BE2C (cell line): ENCODE measurements at regions not wholly inside any gene's neighbourhood (a gene's known extent, or its start where the extent isn't known, plus 50 kb on each side); places are given as distances from the start of the nearest gene placed in this dataset.

Experiments
- DNase-seq: peaks from one replicate; pipeline ENCODE4 v3.0.0-alpha.2; 2020
- H3K27me3 ChIP-seq: fragments of 250-450 bp; sonication (Bioruptor Pico); 2 replicates; pipeline ENCODE4 v1.5.1; 2020; ENCODE audit warnings: mild to moderate bottlenecking
- H3K36me3 ChIP-seq: fragments of 250-450 bp; sonication (Bioruptor Pico); 2 replicates; pipeline ENCODE4 v1.5.1; 2020; ENCODE audit warnings: mild to moderate bottlenecking
- H3K4me1 ChIP-seq: fragments of 250-450 bp; sonication (Bioruptor Pico); 2 replicates; pipeline ENCODE4 v1.5.1; 2020
- H3K4me3 ChIP-seq: 2 replicates; pipeline ENCODE4 v1.5.1; 2011; ENCODE audit warnings: low read depth, low read length
- H3K9me3 ChIP-seq: fragments of 250-450 bp; sonication (Bioruptor Pico); 2 replicates; pipeline ENCODE4 v1.5.1; 2020
- CTCF ChIP-seq: IDR thresholded peaks from 2 replicates; pipeline ENCODE4 v1.5.1; 2012; ENCODE audit warnings: mild to moderate bottlenecking, low read depth, low read length

- TF ChIP-seq CTCF = no peak
- H3K4me3 ChIP-seq = no peak overlapping the region
- no peaks in the 10 kb centered on the region for H3K27me3 ChIP-seq
- H3K36me3 ChIP-seq = no peaks in the 10 kb centered on the region
- no peaks in the 10 kb centered on the region for H3K4me1 ChIP-seq
- H3K9me3 ChIP-seq = no peaks in the 10 kb centered on the region
- DNase-seq = no peak
These were observed 98.0 kb downstream of the HRH4 start for GRCh38 chr18:24558403-24558802.

GRCh38 chr18:24559526-24559925, 99.1 kb downstream of the HRH4 start:
- no peaks in the 10 kb centered on the region for H3K36me3 ChIP-seq

GRCh38 chr18:24560511-24560981, 100.1 kb downstream of the HRH4 start:
- Histone ChIP-seq H3K36me3 (no peaks in the 10 kb centered on the region), H3K4me3 (no peak overlapping the region), H3K27me3 (no peaks in the 10 kb centered on the region), H3K9me3 (no peaks in the 10 kb centered on the region), H3K4me1 (no peaks in the 10 kb centered on the region)
- DNase-seq = no peak
- TF ChIP-seq CTCF = no peak

More at GRCh38 chr18:24559526-24559925, 99.1 kb downstream of the HRH4 start:
- TF ChIP-seq CTCF = no peak
- no peak for DNase-seq
- H3K4me3 ChIP-seq = no peak overlapping the region
- no peaks in the 10 kb centered on the region for H3K9me3 ChIP-seq
- H3K27me3 ChIP-seq = no peaks in the 10 kb centered on the region
- H3K4me1 ChIP-seq = no peaks in the 10 kb centered on the region

- no peaks in the 10 kb centered on the region for H3K9me3 ChIP-seq
- no peaks in the 10 kb centered on the region for H3K4me1 ChIP-seq
- DNase-seq = no peak
- no peaks in the 10 kb centered on the region for H3K27me3 ChIP-seq
- no peaks in the 10 kb centered on the region for H3K36me3 ChIP-seq
- no peak for TF ChIP-seq CTCF
- no peak overlapping the region for H3K4me3 ChIP-seq
These were observed 101.0 kb downstream of the HRH4 start for GRCh38 chr18:24561369-24561965.

- Histone ChIP-seq H3K36me3 (no peaks in the 10 kb centered on the region), H3K4me3 (no peak overlapping the region), H3K9me3 (no peaks in the 10 kb centered on the region), H3K4me1 (no peaks in the 10 kb centered on the region), H3K27me3 (no peaks in the 10 kb centered on the region)
- DNase-seq = no peak
- TF ChIP-seq CTCF = no peak
These were observed 106.8 kb downstream of the HRH4 start for GRCh38 chr18:24567199-24567598.

GRCh38 chr18:24570716-24571115, 110.3 kb downstream of the HRH4 start:
- Histone ChIP-seq H3K27me3 (no peaks in the 10 kb centered on the region), H3K4me1 (no peaks in the 10 kb centered on the region), H3K4me3 (no peak overlapping the region), H3K9me3 (no peaks in the 10 kb centered on the region), H3K36me3 (no peaks in the 10 kb centered on the region)
- no peak for DNase-seq
- no peak for TF ChIP-seq CTCF
